ENCODE measurements at regions not wholly inside any gene's neighbourhood (a gene's known extent, or its start where the extent isn't known, plus 50 kb on each side); places are given as distances from the start of the nearest gene placed in this dataset.

DNA sequence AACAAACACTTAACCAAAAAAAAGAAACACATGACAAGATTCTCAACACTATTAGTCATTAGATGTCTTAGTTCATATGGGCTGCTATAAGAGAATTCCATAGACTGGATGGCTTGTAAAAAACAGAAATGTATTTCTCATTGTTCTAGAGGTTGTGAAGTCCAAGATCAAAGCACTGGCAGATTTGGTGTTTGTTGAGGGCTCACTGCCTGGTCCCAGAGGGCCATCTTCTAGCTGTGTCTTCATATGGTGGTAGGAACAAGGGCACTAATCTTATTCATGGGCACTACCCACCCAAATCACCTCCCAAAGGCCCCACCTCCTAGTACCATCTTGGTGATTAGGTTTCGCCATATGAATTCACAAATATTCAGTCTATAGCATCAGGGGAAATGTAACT is 162.5 kb upstream of the SDK2 start:
- peaks cover 7% of the 10 kb centered on the region for H3K4me1 Mint-ChIP-seq (ENCODE audit: insufficient read depth, unreplicated experiment)
- no peak for DNase-seq (ENCODE audit: unreplicated experiment)
- no peaks in the 10 kb centered on the region for H3K36me3 Mint-ChIP-seq (ENCODE audit: insufficient read depth, unreplicated experiment)
- peaks cover 13% of the 10 kb centered on the region for H3K9me3 Mint-ChIP-seq (ENCODE audit: unreplicated experiment)
- POLR2A ChIA-PET, result interaction anchor here (0.7 kb wide), 1 partner anchor 182 kb away, joined by 3 read pairs; no protein-coding TSS in a partner anchor
- intact Hi-C loops (cut with micrococcal nuclease), result no loop called here
- no peak overlapping the region for H3K27ac Mint-ChIP-seq (ENCODE audit: low read depth, unreplicated experiment)
- TF ChIP-seq, protein P1, sequence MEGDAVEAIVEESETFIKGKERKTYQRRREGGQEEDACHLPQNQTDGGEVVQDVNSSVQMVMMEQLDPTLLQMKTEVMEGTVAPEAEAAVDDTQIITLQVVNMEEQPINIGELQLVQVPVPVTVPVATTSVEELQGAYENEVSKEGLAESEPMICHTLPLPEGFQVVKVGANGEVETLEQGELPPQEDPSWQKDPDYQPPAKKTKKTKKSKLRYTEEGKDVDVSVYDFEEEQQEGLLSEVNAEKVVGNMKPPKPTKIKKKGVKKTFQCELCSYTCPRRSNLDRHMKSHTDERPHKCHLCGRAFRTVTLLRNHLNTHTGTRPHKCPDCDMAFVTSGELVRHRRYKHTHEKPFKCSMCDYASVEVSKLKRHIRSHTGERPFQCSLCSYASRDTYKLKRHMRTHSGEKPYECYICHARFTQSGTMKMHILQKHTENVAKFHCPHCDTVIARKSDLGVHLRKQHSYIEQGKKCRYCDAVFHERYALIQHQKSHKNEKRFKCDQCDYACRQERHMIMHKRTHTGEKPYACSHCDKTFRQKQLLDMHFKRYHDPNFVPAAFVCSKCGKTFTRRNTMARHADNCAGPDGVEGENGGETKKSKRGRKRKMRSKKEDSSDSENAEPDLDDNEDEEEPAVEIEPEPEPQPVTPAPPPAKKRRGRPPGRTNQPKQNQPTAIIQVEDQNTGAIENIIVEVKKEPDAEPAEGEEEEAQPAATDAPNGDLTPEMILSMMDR (IDR thresholded peaks at IDR 0.05; ENCODE audit: unreplicated experiment), result no peak
- BruUV-seq (replicated peaks), result no TSS peak
- H3K4me3 Mint-ChIP-seq (ENCODE audit: unreplicated experiment), result no peak overlapping the region
- CTCF ChIA-PET, result no interaction called here
- H3K27me3 Mint-ChIP-seq (ENCODE audit: insufficient read depth, unreplicated experiment), result peaks cover 18% of the 10 kb centered on the region

- ChIA-PET CTCF (interaction anchor here (0.6 kb wide), 1 partner anchor 535 kb away, joined by 4 read pairs; no protein-coding TSS in a partner anchor), POLR2A (no interaction called here)
Measured at GRCh38 chr17:73813201-73813600, 169.0 kb upstream of the SDK2 start.

GRCh38 chr17:73814075-73814474 is 169.8 kb upstream of the SDK2 start:
- Mint-ChIP-seq H3K27ac (ENCODE audit: low read depth, unreplicated experiment) (no peak overlapping the region), H3K27me3 (ENCODE audit: insufficient read depth, unreplicated experiment) (peaks cover 10% of the 10 kb centered on the region), H3K4me3 (ENCODE audit: unreplicated experiment) (no peak overlapping the region), H3K4me1 (ENCODE audit: insufficient read depth, unreplicated experiment) (no peaks in the 10 kb centered on the region), H3K36me3 (ENCODE audit: insufficient read depth, unreplicated experiment) (no peaks in the 10 kb centered on the region), H3K9me3 (ENCODE audit: unreplicated experiment) (no peaks in the 10 kb centered on the region)
- no TSS peak for BruUV-seq (replicated peaks)
- TF ChIP-seq, protein P1 (IDR thresholded peaks at IDR 0.05; ENCODE audit: unreplicated experiment), result no peak
- intact Hi-C loops (cut with micrococcal nuclease), result no loop called here
- DNase-seq (ENCODE audit: unreplicated experiment), result no peak
- CTCF ChIA-PET, result interaction anchor here (0.5 to 0.6 kb wide), 2 partner anchors 505 to 536 kb away, joined by 3 to 4 read pairs; no protein-coding TSS in a partner anchor
- POLR2A ChIA-PET, result interaction anchor here (0.6 kb wide), 1 partner anchor 13 kb away, joined by 3 read pairs; no protein-coding TSS in a partner anchor

More at GRCh38 chr17:73813201-73813600, 169.0 kb upstream of the SDK2 start:
- DNase-seq (ENCODE audit: unreplicated experiment), result no peak
- BruUV-seq (replicated peaks), result no TSS peak
- H3K27ac Mint-ChIP-seq (ENCODE audit: low read depth, unreplicated experiment), result no peak overlapping the region
- H3K27me3 Mint-ChIP-seq (ENCODE audit: insufficient read depth, unreplicated experiment), result peaks cover 13% of the 10 kb centered on the region
- H3K9me3 Mint-ChIP-seq (ENCODE audit: unreplicated experiment), result no peaks in the 10 kb centered on the region
- intact Hi-C loops (cut with micrococcal nuclease), result no loop called here
- no peak overlapping the region for H3K4me3 Mint-ChIP-seq (ENCODE audit: unreplicated experiment)
- no peaks in the 10 kb centered on the region for H3K36me3 Mint-ChIP-seq (ENCODE audit: insufficient read depth, unreplicated experiment)
- TF ChIP-seq, protein P1 (IDR thresholded peaks at IDR 0.05; ENCODE audit: unreplicated experiment), result no peak
- no peaks in the 10 kb centered on the region for H3K4me1 Mint-ChIP-seq (ENCODE audit: insufficient read depth, unreplicated experiment)

- no TSS peak for BruUV-seq (replicated peaks)
- Mint-ChIP-seq H3K4me3 (ENCODE audit: unreplicated experiment) (no peak overlapping the region), H3K27ac (ENCODE audit: low read depth, unreplicated experiment) (no peak overlapping the region), H3K4me1 (ENCODE audit: insufficient read depth, unreplicated experiment) (no peaks in the 10 kb centered on the region), H3K36me3 (ENCODE audit: insufficient read depth, unreplicated experiment) (no peaks in the 10 kb centered on the region), H3K9me3 (ENCODE audit: unreplicated experiment) (no peaks in the 10 kb centered on the region), H3K27me3 (ENCODE audit: insufficient read depth, unreplicated experiment) (peaks cover 10% of the 10 kb centered on the region)
- no peak for DNase-seq (ENCODE audit: unreplicated experiment)
- CTCF ChIA-PET, result interaction anchor here (0.6 kb wide), 1 partner anchor 546 kb away, joined by 3 read pairs; no protein-coding TSS in a partner anchor
- intact Hi-C loops (cut with micrococcal nuclease), result no loop called here
- TF ChIP-seq, protein P1 (IDR thresholded peaks at IDR 0.05; ENCODE audit: unreplicated experiment), result no peak
- POLR2A ChIA-PET, result no interaction called here
Measured at GRCh38 chr17:73815474-73815873, 171.2 kb upstream of the SDK2 start.
